Esophagus muscularis mucosa (tissue), 4 donors: ENCODE measurements at regions not wholly inside any gene's neighbourhood (a gene's known extent, or its start where the extent isn't known, plus 50 kb on each side); places are given as distances from the start of the nearest gene placed in this dataset.

ENCODE experiments used
- EP300 ChIP-seq: sonication (generic); formaldehyde crosslinking; IDR thresholded peaks from one replicate; pipeline ENCODE4 v1.6.1; 2017; ENCODE audit warnings: antibody characterized with exemption
- POLR2A ChIP-seq: fragments of 450-650 bp; IDR thresholded peaks from one replicate; pipeline ENCODE4 v1.6.1; 2017; ENCODE audit warnings: antibody characterized with exemption, moderate library complexity, mild to moderate bottlenecking, low read depth
- POLR2AphosphoS5 ChIP-seq, 2 donors: sonication (generic); formaldehyde crosslinking; IDR thresholded peaks; one replicate each; pipeline ENCODE4 v1.6.1; 2017; ENCODE audit warnings: antibody characterized with exemption in 2 of 2
- TF ChIP-seq, protein P1 (sequence below), 3 experiments: fragments of 200-600 bp in 2 of 3; fragments of 450-650 bp in 1 of 3; sonication (generic) in 2 of 3; IDR thresholded peaks; one replicate each; pipeline ENCODE4 v1.5.1; 2017 to 2019; ENCODE audit warnings: antibody characterized with exemption in 3 of 3, mild to moderate bottlenecking in 2 of 3, moderate library complexity in 1 of 3

DNA sequence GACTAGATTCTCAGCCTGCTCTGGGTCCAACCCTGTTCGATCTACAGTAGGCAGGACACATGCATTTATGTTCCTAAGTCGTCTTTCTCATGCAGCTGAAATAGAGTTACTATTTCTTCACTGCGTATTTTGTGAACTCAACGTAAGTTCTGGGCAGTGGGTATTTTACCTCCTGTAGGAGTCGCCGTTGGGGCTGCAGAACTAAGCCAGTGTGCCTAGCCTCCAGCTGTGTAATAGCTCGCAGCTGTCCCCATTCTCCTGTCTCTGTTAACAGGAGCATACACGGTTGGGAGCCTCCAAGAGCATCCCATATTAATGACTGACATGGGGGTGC is 58.4 kb upstream of the HRH1 start:
- TF ChIP-seq POLR2A (no peak), EP300 (no peak), POLR2AphosphoS5 (IDR thresholded peaks at IDR 0.05) (no peak)
- TF ChIP-seq, protein P1, sequence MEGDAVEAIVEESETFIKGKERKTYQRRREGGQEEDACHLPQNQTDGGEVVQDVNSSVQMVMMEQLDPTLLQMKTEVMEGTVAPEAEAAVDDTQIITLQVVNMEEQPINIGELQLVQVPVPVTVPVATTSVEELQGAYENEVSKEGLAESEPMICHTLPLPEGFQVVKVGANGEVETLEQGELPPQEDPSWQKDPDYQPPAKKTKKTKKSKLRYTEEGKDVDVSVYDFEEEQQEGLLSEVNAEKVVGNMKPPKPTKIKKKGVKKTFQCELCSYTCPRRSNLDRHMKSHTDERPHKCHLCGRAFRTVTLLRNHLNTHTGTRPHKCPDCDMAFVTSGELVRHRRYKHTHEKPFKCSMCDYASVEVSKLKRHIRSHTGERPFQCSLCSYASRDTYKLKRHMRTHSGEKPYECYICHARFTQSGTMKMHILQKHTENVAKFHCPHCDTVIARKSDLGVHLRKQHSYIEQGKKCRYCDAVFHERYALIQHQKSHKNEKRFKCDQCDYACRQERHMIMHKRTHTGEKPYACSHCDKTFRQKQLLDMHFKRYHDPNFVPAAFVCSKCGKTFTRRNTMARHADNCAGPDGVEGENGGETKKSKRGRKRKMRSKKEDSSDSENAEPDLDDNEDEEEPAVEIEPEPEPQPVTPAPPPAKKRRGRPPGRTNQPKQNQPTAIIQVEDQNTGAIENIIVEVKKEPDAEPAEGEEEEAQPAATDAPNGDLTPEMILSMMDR (IDR thresholded peaks at IDR 0.05): peak in 1 of 3 experiments; percentile 7
